ENCODE measurements at regions not wholly inside any gene's neighbourhood (a gene's known extent, or its start where the extent isn't known, plus 50 kb on each side); places are given as distances from the start of the nearest gene placed in this dataset.
A peak's percentile ranks its signal among the peaks of the same experiment; 100 is the strongest.
"Not testable (repeated sequence)": the region's sequence is repeated elsewhere in the genome, so short reads cannot be mapped to it uniquely, and the experiment has no call there.

DNA sequence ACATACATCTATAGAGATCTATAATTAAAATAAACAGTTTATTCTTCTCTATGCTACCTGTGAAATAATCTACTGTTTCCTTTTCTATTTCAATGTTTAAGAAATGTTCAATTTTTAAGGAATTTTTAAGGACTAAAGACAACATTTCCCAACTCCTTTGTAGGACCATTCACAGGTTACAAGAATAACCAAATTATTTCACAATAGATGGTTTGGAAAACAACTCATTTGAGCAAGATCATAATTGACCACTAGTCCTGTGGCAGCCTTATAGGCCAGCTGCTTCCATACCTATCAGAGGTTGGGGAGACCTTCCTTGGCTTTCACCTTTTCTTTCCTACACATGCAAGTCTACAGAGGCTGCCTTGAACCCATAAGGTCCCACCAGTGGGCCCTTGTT lies 193.7 kb downstream of the TTC39B start:
- DNase-seq (ENCODE audit: insufficient read length, low spot score) (no peak), FAIRE-seq (no peak)

GRCh38 chr9:15111071-15111470 lies 195.9 kb downstream of the TTC39B start:
- no peak for DNase-seq (ENCODE audit: insufficient read length, low spot score)
- no peak for FAIRE-seq

GRCh38 chr9:15104826-15105420 lies 194.7 kb upstream of the FREM1 start:
- DNase-seq (ENCODE audit: insufficient read length, low spot score), result peak; percentile 18
- FAIRE-seq, result peak; percentile 85

DNA sequence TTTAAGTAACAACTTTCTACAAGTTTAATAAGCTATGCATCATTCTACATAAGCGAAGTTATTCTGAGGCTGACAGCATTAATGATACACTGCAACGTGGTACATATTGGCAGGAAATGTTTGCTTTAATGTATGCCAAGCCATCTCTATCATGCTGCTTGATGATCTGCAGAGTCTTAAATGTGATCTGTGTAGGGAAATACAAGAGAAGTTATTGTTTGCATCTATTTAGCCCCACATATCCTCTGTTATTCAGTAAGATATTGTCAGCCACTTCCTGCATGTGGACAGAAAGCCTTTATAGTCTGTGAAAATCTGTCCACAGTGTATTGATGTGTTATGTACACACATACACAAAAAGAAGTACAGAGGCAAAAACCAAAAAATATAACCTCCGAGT lies 193.1 kb upstream of the FREM1 start:
- FAIRE-seq (no peak), DNase-seq (ENCODE audit: insufficient read length, low spot score) (no peak)

- FAIRE-seq, result no peak
Measured at GRCh38 chr9:15101095-15101494, 190.9 kb upstream of the FREM1 start.

DNA sequence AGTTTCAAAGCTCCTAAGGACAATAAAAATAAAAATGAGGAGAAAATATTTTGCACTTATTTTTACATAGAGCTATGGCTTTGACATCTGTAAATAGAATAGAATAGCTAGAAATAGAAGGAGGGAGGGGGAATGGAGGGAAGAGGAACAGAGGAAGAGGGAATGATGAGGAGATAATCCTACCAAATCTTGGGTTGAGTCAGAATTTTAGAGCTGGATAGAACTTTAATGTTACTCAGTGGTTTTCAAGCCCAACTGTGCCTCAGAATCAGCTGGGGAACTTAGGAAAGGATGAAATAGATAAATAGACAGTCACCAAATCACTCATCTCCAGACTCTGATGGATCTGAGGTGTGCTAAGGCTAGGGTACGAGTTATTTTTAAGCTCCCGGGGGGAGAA lies 190.3 kb upstream of the FREM1 start:
- no peak for FAIRE-seq
- no peak for DNase-seq (ENCODE audit: insufficient read length, low spot score)

More at GRCh38 chr9:15101095-15101494, 190.9 kb upstream of the FREM1 start:
- DNase-seq (ENCODE audit: insufficient read length, low spot score), result no peak

DNA sequence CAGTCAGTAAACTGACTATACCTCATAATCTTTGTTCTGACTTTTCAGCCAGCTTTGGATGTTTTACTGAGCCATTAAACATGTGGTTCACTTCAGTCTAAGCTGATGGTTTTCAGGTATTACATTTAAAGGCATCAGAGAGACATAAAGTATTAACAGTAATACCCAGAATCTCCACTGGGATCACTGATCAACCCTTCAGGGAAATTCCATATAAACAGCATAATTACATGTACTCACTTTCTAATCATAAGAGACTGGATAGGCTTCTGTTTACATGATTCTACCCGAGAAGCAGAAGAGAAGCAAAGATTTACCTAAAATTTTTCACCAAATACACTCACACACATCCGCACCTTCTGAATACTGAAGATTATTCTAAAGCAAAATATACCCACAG lies 186.7 kb upstream of the FREM1 start:
- DNase-seq (ENCODE audit: insufficient read length, low spot score), result no peak

DNA sequence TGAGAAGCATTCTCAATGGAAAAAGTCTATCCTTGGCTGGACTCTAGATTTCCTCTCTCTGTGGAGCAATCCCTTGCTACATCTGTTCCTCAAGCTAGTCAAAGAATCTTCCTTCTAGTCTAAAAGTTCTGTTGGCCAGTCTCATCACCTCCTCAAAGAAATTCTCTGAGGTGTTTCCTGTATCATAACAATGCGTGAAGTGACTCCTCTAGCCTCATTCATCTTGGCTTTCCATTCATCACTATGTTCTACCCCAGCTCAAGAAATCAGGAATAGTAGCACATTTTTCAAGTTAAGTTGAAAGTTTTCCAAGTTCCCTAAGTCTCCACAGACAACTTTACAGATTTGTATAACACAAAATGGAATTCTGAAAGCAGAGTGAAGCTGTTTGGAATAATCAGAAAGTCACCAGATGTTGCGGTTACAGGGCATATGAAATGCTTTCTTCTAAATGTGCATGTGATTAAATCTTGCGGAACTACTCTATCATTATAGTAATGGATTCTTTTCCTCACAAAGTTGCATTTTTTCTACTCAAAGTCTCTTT lies 176.6 kb upstream of the FREM1 start:
- DNase-seq (ENCODE audit: insufficient read length, low spot score), result no peak
- FAIRE-seq, result no peak

More for the DNA sequence above, 186.7 kb upstream of the FREM1 start:
- peak; percentile 21 for FAIRE-seq

DNA sequence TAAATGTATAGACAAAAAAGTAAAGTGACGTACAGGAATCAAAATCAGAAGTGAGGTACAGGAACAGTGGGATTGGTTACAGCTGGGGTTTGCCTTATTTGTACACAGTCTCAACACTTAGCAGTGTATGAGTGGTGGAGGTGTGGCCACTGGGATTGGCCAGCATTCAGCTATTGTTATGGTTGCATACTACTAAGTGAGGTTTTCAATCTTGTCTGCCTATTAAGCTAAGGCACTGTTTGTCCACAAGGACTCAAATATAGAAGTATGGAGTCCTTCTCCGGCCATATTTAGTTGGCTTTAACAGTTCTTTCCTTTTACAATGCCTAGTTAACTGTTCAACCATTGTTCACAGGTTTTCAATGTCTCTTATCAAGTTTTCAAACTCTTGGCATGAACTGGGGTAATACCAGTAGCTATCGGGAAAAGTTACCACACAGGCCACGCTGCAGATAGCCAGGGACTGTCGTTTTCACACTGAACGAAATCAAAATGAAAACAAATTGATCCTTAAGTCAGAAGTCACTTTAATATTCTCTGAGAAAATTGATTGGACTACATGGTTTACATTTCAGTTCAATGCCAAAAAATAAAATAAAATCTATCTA lies 176.0 kb upstream of the FREM1 start:
- no peak for FAIRE-seq
- no peak for DNase-seq (ENCODE audit: insufficient read length, low spot score)

GRCh38 chr9:15081021-15081753 lies 171.0 kb upstream of the FREM1 start:
- no peak for FAIRE-seq
- DNase-seq (ENCODE audit: insufficient read length, low spot score), result no peak

DNA sequence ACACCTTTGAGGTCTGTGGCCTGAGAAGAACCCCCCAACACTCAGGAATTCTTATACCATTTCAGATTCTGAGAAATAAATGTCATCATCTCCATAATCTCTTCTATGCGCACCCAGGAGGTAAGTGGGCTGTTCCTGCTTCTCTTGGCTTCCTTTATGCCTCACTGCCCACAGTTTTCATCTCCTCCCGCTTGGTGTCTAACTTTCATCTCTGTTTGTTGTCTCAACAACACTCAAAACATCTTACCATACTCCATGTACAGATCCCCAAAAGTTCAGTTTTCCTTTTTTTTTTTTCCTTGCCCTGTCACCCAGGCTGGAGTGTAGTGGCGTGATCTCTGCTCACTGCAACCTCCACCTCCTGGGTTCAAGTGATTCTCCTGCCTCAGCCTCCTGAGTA lies 170.2 kb upstream of the FREM1 start:
- no peak for FAIRE-seq
- no peak for DNase-seq (ENCODE audit: insufficient read length, low spot score)

- no peak for DNase-seq (ENCODE audit: insufficient read length, low spot score)
- no peak for FAIRE-seq
Measured at GRCh38 chr9:15079989-15080388, 169.8 kb upstream of the FREM1 start.

- no peak for DNase-seq (ENCODE audit: insufficient read length, low spot score)
- no peak for FAIRE-seq
Measured at GRCh38 chr9:15077946-15078729, 167.9 kb upstream of the FREM1 start.

DNA sequence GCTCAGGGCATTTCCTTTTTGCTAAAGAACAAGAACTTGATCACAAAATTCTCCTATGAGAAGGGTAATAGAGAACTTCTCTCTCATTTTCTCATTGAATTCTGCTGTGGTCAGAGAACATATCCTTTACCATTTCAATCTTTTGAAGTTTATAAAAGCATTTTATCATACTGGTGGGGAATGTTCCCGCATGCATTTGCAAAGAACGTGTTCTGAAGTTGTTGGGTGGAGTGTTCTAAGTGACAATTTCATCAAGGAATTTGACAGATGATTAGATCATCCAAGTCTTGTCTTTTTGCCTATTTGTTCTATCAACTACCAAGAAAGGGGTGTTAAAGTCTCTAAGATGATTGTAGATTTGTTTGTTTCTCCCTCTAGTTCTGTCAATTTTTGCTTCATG lies 163.4 kb upstream of the FREM1 start:
- FAIRE-seq (no peak), DNase-seq (ENCODE audit: insufficient read length, low spot score) (no peak)

DNA sequence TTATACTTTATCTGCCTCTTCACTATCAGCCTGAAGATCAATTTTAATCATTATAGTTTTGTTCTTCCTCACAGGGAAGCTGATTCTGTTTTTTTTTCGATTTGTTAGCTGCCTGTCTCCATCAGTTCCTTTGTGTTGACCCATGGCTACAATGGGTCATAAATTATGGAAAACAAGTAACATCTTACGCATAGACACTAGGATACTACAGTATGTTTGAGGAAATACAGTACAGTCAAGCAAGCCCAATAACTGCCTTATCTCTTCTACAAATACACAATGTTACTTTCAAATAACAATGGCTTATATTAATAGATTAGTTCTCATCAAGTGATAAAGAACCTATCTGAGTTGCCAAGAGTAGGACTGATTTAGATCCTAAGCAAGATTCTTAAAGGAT lies 160.5 kb upstream of the FREM1 start:
- no peak for FAIRE-seq

GRCh38 chr9:15069106-15069505 lies 158.9 kb upstream of the FREM1 start:
- DNase-seq (ENCODE audit: insufficient read length, low spot score) (no peak), FAIRE-seq (no peak)

More for the DNA sequence above, 160.5 kb upstream of the FREM1 start:
- DNase-seq (ENCODE audit: insufficient read length, low spot score), result no peak

GRCh38 chr9:15068261-15068660 lies 158.0 kb upstream of the FREM1 start:
- DNase-seq (ENCODE audit: insufficient read length, low spot score), result no peak
- no peak for FAIRE-seq

- no peak for DNase-seq (ENCODE audit: insufficient read length, low spot score)
- no peak for FAIRE-seq
Measured at GRCh38 chr9:15059003-15059402, 148.8 kb upstream of the FREM1 start.

DNA sequence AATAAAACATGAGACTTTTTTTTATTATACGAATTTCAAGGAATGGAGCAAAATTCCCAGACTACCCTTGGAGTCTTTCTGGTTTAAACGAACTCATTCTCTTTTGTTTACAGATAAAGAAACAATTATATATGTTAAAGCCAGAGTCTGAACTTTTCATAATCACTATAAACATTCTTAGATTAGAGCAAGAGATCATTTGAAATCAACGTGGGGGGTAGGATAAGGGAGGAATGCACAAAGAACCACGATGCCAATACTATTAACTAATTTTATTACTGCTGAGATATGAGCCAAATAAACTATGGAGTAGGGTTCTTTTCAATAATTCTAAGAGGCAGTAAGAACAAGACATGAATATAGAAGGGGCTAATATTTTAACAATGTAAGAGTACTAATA lies 148.0 kb upstream of the FREM1 start:
- no peak for DNase-seq (ENCODE audit: insufficient read length, low spot score)
- FAIRE-seq, result no peak

DNA sequence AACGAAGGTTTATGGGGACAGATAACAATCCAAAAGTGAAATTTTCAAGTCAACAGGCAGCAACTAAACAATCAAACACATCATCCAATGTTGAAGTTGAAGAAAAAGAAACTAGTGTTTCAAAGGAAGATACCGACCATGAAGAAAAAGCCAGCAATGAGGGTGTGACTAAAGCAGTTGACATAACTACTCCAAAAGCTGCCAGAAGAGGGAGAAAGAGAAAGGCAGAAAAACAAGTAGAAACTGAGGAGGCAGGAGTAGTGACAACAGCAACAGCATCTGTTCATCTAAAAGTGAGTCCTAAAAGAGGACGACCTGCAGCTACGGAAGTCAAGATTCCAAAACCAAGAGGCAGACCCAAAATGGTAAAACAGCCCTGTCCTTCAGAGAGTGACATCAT lies 145.1 kb upstream of the FREM1 start:
- FAIRE-seq, result not testable (repeated sequence)

GRCh38 chr9:15048772-15049171 lies 138.5 kb upstream of the FREM1 start:
- FAIRE-seq (no peak), DNase-seq (ENCODE audit: insufficient read length, low spot score) (no peak)

More for the DNA sequence above, 145.1 kb upstream of the FREM1 start:
- DNase-seq (ENCODE audit: insufficient read length, low spot score), result not testable (repeated sequence)
